ENCODE measurements at regions not wholly inside any gene's neighbourhood (a gene's known extent, or its start where the extent isn't known, plus 50 kb on each side); places are given as distances from the start of the nearest gene placed in this dataset.
"Not testable (repeated sequence)": the region's sequence is repeated elsewhere in the genome, so short reads cannot be mapped to it uniquely, and the experiment has no call there.

DNA sequence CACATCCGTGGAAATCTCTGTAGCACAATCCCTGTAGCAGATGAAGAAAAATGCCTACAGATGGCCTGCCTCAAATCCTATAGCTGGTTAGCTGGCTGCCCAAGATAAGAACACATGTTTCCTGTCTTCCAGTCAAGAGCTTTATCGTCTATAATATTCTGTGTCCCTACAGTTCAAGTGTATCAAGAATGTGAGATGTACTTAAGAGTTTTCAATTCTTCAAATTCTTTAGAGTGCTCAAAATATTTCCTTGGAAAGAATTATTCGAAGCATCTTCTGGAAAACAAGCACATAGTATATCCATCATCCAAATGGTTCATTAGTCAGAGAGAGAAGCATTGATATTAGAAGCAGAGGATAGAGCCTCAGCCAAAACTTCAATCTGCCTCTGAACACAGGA lies 239.8 kb downstream of the COG6 start:
- DNase-seq, result no peak

- DNase-seq, result no peak
These were observed 242.2 kb downstream of the COG6 start for GRCh38 chr13:39897636-39898035.

DNA sequence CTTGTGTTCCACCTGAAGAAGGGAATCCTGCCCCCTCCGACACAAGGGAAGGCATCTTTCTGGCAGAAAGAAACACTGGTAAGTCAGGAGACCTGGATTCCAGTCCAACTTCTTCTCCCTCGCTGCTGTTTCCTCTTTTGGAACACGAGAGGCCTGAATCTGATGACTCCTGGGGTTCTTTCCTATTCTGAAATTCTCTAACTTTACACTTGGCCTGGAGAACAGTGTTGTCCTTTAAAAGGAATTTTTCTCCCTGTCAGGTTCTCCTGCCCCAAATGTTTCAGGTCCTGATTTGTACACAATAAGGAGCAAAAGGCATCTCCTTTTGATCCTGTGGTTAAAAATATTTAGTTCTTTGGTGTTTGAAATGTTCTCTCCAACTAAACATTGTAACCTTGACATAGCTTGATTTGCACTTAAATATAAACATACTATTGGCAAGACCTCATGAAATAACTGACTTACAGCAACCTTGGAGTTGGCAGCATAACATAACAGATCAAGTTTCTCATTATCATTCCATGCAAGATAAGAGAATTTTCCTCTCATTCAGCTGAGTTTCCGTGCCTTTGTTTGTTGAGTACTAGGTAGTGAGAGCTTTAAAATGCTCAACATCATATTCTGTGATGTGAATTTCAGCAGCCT lies 244.8 kb downstream of the COG6 start:
- no peak for DNase-seq

GRCh38 chr13:39904959-39905358 lies 249.5 kb downstream of the COG6 start:
- no peak for DNase-seq

DNA sequence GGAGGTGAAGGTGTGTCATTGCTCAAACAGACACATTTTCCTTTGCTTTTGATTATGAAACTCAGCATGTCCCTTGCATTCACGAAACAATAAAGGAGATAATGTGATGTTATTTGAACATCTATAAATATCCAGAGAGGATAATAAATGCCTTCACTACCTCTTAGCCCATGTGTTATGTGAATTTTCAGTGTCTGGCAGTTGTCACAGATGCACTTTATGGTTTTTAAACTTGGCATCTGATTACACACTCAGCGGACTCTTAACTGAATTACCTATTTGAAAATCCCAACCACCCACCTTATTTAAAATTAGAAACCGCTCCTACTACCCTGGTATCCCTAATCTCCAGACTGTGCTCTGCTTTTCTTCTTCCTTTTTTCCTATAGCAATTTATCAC lies 254.2 kb downstream of the COG6 start:
- DNase-seq, result no peak

DNA sequence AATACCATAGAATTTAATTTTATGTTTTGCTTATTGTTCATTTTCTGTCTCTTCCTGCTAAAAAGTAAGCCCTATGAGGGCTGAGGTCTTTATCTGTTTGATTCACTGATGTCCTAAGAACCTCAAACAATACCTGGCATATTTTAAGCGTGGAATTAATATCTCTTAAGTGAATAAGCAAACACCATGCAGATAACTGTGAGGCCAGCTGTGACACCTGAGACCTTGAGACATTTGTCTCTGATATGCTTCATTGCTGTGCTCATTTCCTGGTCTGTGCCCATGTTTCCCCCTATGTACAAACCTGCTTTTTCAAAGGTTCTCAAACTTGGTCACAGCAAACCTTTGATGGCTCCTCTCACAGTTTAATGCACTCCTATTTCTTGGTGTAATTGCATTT lies 254.6 kb downstream of the COG6 start:
- no peak for DNase-seq

DNA sequence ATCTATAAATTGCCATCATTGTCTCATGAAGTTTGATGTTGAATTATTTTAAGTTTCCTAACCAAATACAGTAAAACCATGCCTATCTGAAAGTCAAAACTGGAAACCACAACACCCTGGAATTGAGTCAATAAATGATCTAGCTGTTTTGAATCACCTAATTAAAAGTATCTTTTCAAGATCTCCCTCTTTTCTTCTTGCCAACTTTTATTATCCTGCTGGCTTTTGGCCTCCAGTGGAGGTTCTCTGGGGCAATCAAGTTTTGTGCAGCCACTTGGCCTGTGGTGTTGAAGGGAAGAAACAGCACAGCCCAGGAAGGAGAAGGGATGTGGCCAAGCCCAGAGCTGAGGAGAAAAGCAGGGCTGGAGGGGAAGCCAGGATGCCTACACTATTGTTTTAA lies 255.4 kb downstream of the COG6 start:
- no peak for DNase-seq

DNA sequence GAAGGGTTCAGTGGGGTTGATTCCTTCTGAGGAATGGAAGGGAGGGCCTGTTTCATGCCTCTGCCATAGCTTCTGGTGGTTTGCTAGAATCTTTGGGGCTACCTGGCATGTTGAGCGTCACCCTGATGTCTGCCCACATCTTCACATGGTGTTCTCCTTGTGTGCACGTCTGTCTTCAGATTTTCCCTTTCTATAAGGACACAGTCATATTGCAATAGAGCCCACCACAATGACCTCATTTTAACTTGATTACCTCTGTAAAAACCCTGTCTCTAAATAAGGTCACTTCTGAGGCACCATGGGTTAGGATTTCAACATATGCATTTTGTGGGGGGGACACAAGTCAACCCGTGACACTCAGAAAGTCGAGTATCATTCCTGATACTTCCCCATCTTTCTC lies 257.9 kb downstream of the COG6 start:
- no peak for DNase-seq

- DNase-seq, result no peak
These were observed 258.5 kb downstream of the COG6 start for GRCh38 chr13:39913928-39914327.

DNA sequence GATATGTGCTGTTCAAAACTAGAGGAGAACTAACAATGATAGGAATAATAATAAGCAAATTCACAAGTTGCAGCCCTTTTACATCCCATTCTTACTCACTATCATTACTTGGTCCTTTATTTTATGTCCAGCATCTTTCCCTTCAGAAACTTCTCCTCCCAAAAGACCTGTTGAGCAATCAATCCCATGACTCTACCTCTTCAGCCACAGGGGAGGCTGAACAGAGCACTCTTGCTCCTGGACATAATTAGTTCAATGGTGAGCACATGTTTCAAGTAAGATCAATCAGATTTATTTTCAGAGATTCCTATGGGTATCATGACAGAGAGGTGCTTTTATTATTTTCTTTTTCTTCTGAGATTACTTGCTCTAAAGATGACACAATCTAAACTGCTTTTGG lies 260.0 kb downstream of the COG6 start:
- DNase-seq, result no peak

- no peak for DNase-seq
These were observed 260.9 kb downstream of the COG6 start for GRCh38 chr13:39916330-39916729.

DNA sequence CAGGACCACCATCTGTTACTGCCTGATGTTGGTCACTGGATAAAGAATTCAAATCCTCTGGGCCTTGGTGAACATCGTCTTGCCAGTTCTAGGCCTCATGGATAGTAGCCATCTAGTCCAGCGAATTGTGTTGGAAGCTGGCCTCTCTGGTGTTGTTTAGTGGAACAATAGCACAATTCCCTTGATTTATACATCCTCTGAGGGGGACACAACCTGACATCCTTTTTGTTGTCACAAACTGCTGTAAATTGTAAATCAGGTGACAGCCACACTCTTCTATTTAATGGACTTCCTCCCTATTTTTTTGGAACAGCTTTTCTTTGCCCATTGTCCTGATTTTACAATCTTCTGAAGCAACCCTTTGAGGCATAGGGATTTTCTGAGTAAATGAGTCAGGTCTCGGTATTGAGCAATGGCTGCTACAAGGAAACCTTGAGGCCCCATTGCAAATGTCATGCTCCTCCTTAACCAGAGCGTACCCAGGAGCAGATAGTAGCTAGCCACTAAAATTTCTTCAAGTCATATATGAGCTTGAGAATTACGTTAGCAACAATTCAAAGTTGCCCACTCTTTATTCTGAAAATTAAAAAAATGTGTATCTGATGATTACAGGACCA lies 263.3 kb downstream of the COG6 start:
- no peak for DNase-seq

DNA sequence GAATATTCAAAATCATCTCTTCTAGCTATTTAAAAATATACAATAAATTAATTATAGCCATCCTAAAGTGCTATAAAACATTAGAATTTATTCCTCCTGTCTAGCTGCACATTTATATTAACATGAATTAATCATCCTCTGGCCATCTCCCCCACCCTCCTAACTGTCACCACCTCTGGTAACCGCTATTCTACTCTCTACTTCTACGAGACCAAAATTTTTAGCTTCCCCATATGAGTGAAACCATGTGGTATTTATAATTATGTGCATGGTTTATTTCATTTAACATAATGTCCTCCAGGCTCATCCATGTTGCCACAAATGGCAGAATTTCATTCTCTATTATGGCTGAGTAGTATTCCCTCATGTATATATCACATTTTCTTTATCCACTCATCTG lies 265.2 kb downstream of the COG6 start:
- DNase-seq, result no peak

GRCh38 chr13:39926345-39926744 lies 270.9 kb downstream of the COG6 start:
- no peak for DNase-seq

GRCh38 chr13:39928261-39928660 lies 272.8 kb downstream of the COG6 start:
- no peak for DNase-seq

- DNase-seq, result no peak
These were observed 274.1 kb downstream of the COG6 start for GRCh38 chr13:39929583-39929982.

DNA sequence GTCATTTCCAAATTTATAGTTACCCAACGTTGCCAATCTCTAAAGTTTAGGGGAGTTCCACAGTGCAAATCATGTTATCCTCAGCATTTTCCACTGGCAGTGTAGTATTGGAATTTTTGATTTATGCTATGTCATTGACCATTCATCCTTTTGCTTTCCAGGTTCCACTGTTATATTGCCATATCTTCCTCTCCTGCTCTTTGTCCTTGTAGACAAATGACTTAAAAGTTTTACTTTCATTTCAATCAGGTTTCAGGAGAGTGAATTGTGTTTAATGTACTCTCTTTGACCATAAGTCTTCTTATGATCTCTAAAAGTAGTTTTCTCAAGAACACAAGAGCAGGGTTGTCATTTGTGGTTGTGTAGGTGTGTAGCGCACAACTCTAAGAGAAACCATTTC lies 274.6 kb downstream of the COG6 start:
- no peak for DNase-seq

DNA sequence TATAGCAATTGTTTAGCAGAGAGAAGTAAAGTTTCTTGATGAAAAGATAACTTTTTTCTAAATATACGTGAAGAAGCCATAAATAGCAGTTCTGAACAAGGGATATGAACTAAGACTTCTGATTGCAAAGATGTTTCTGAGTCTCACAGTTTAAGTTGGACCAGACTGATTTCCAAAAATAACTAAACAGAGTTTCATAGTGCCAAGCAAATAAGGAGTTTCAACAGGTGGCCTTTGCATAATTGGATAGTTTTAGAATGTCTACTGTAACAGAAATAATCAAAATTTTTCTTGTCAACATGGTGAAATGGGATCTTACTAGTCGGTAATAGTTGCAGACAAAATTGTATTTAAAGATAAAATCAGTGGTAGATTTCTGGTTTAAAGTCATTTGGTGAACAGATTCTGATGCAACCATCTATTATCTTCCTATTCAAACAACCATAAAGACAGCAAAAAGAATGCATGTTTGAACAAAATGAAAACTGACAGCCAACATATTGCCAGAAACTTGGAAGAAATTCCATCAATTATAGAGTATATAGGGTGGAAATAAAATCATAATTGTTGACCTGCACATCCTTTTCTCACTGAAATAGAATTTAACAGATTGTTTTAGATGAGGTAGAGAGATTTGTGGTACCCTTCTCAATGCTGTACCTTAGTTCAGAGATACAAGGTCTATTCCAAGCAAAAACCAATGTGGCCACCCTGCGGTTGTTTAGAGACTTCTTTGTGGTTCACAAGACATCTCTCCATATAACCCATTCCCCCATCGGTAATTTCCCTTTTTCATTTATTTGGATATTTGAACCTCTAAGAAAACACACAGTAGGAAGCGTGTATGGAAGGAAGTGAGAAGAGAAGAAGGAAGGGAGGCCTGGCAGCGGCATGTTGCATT lies 275.3 kb downstream of the COG6 start:
- DNase-seq, result no peak

GRCh38 chr13:39931505-39931904 lies 276.0 kb downstream of the COG6 start:
- DNase-seq, result no peak

GRCh38 chr13:39932514-39932913 lies 277.1 kb downstream of the COG6 start:
- DNase-seq, result not testable (repeated sequence)

DNA sequence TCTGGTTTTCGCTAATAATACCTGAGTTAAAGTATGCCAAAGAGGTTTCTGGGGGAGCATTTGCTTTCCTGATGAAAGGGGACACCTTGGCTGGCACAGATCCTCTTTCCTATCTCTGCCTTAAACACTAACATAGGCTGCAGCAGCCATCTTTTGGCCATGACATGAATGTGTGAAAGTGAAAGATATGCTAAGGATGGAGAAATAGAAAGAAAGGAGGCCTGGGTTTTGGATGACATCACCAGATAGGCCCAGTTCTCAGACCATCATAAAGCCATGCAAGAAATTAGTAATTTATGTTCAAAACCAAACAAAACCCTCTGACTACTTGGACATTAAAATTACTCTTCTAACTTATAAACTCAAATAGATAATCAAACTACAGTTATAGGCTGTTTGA lies 279.7 kb downstream of the COG6 start:
- DNase-seq, result no peak

DNA sequence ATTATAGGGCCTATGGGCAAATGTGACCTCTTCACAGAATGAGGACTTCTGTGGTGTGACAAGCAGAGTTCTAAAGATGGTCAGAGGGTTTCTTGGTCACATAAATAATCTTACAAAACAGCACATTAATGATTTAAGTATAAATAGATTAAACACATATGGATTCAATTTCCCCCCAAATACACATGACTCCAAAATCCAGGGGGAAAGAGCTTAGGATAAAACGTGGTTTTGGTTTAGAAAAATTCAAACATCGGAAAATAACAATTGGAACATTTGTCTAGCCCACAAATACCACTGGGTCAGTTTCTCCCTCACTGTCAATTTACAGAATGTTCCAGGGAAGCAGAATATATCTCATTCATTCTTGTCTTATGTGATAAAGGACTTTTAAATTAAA lies 283.1 kb downstream of the COG6 start:
- no peak for DNase-seq

DNA sequence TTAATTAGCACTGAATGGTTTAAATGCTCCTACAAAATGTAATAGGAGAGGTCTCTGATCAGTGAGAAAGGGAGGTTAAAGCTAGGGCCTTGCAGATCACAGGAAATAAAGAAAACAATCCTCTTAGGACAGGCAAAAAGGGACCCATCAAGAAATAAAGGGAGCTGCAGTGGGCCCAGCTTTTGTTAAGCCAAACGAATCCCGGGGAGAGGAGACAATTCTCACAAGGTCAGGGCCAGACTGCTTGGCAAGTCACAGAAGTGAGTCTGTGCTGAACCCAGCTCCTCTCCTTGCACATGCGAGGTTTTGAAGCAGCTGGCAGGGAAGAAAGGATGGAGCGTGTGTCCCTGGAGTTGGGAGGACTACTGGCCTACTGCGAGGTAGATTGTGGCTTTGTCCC lies 285.8 kb downstream of the COG6 start:
- DNase-seq, result no peak

DNA sequence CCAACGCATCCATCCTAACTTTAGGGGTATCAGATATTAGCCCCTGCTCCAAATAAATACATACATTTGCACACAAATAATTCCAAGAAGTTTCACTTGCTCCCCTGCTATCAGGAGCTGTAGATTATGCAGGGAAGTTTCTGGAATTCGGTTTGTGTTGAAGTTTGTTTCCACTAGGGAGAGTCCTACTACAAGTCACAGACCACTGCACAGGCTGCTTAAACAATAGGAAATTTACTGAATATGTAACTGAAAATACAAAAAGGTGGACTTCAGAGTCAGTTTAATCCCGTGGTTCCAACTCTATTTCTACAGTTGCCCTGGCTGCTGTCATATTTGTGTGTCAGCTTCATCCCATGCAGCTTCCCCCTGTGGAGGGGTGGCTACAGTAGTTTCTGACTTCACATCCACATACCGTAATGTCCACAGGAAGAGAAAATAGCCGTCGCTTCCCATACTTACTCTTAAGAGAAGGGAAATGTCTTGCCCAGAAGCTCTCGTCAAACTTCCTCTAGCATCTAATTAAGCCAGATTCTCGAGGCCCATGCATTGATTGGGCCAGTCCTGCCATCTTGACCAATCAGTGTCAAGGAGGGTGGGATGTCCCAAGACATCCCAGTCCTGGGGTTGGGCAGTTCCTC lies 286.6 kb downstream of the COG6 start:
- DNase-seq, result no peak
